SU-DHL-6 (cell line): ENCODE measurements at regions not wholly inside any gene's neighbourhood (a gene's known extent, or its start where the extent isn't known, plus 50 kb on each side); places are given as distances from the start of the nearest gene placed in this dataset.

Source experiments
- H2AFZ ChIP-seq: fragments of 200-600 bp; sonication (generic); 2 replicates; pipeline ENCODE4 v1.6.1; 2014; ENCODE audit warnings: low read depth, mild to moderate bottlenecking, moderate library complexity, mixed read lengths, antibody characterized with exemption, low read length; ENCODE audit not compliant: severe bottlenecking
- H3F3A ChIP-seq: fragments of 200-600 bp; shearing (Covaris generic); 2 replicates; pipeline ENCODE4 v1.6.0; 2016; ENCODE audit warnings: antibody characterized with exemption, mild to moderate bottlenecking; ENCODE audit not compliant: insufficient read depth
- H3K27ac ChIP-seq: fragments of 200-600 bp; sonication (generic); 2 replicates; pipeline ENCODE4 v1.5.1; 2016; ENCODE audit warnings: low read depth, mild to moderate bottlenecking, low read length, moderate library complexity, mixed read lengths
- H3K27me3 ChIP-seq: fragments of 200-600 bp; sonication (generic), shearing (Covaris generic); 2 replicates; pipeline ENCODE4 v1.6.0; 2014; ENCODE audit warnings: mild to moderate bottlenecking, low read length
- H3K36me3 ChIP-seq: fragments of 200-600 bp; sonication (generic); 2 replicates; pipeline ENCODE4 v1.6.1; 2014; ENCODE audit warnings: mild to moderate bottlenecking, low read length, mixed read lengths
- H3K4me2 ChIP-seq: fragments of 300-600, 200-600 bp; shearing (Covaris generic), sonication (generic); 2 replicates; pipeline ENCODE4 v1.6.0; 2014; ENCODE audit warnings: low read length, low read depth, mild to moderate bottlenecking; ENCODE audit not compliant: poor library complexity, severe bottlenecking
- H3K4me3 ChIP-seq: fragments of 200-600 bp; sonication (generic); 2 replicates; pipeline ENCODE4 v1.5.1; 2014; ENCODE audit warnings: antibody characterized with exemption, low read length, mild to moderate bottlenecking, mixed read lengths; ENCODE audit not compliant: insufficient read depth, poor library complexity, severe bottlenecking
- H3K79me2 ChIP-seq: fragments of 200-600 bp; sonication (generic); 2 replicates; pipeline ENCODE4 v1.6.1; 2014; ENCODE audit warnings: mild to moderate bottlenecking, low read length, moderate library complexity; ENCODE audit not compliant: insufficient read depth
- H3K9ac ChIP-seq: fragments of 200-600 bp; sonication (generic); 2 replicates; pipeline ENCODE4 v1.7.0; 2014; ENCODE audit warnings: mild to moderate bottlenecking, low read length
- H3K9me2 ChIP-seq: fragments of 200-600 bp; sonication (generic); replicated peaks from 2 replicates; pipeline ENCODE4 v1.6.1; 2014; ENCODE audit warnings: low read length; ENCODE audit not compliant: insufficient read depth
- H3K9me3 ChIP-seq: fragments of 200-600 bp; sonication (generic); 2 replicates; pipeline ENCODE4 v1.6.1; 2014; ENCODE audit warnings: low read length, mixed read lengths; ENCODE audit not compliant: insufficient read depth
- H4K20me1 ChIP-seq: fragments of 200-600 bp; sonication (generic); 2 replicates; pipeline ENCODE4 v1.6.1; 2014; ENCODE audit warnings: low read depth, mild to moderate bottlenecking, antibody characterized with exemption, low read length, moderate library complexity, mixed read lengths
- EZH2phosphoT487 ChIP-seq: fragments of 200-600 bp; sonication (generic), shearing (Covaris generic); conservative IDR thresholded peaks from 2 replicates; pipeline ENCODE4 v1.6.1; 2018; ENCODE audit warnings: mild to moderate bottlenecking, antibody characterized with exemption, low read length, moderate library complexity, mixed read lengths
- TF ChIP-seq, protein P1 (sequence below): fragments of 200-600 bp; sonication (generic); IDR thresholded peaks from one replicate; pipeline ENCODE4 v1.5.1; 2017; ENCODE audit warnings: antibody characterized with exemption, mild to moderate bottlenecking, low read length, moderate library complexity; ENCODE audit not compliant: insufficient read depth, poor library complexity, severe bottlenecking

DNA sequence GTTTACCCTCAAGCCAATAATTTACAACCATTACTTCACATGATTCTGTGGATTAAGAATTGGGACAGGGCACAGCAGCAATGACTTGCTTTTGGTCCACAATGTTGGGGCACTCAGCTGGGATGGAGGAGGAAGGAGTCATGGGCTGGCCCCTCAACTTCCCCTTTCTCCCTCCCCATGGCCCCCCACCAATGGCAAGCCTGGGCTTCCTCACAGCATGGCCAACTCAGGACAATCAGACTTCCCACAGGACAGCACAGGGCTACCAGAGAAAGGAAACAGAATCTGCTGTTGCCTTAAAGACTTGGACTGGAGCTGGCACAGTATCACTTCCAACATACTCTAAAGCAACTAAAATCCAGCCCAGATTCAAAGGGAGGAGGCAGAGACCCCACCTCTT lies 160.7 kb downstream of the PTPN20 start:
- H4K20me1 ChIP-seq = no peaks in the 10 kb centered on the region
- no peak overlapping the region for H3K9ac ChIP-seq
- H2AFZ ChIP-seq = no peak overlapping the region
- no peak overlapping the region for H3K4me3 ChIP-seq
- no peak overlapping the region for H3K4me2 ChIP-seq
- H3K79me2 ChIP-seq = no peaks in the 10 kb centered on the region
- H3F3A ChIP-seq = no peaks in the 10 kb centered on the region
- no peaks in the 10 kb centered on the region for H3K36me3 ChIP-seq
- no peaks in the 10 kb centered on the region for H3K9me3 ChIP-seq
- H3K9me2 ChIP-seq = no peaks in the 10 kb centered on the region
- no peaks in the 10 kb centered on the region for H3K27me3 ChIP-seq
- TF ChIP-seq, protein P1, sequence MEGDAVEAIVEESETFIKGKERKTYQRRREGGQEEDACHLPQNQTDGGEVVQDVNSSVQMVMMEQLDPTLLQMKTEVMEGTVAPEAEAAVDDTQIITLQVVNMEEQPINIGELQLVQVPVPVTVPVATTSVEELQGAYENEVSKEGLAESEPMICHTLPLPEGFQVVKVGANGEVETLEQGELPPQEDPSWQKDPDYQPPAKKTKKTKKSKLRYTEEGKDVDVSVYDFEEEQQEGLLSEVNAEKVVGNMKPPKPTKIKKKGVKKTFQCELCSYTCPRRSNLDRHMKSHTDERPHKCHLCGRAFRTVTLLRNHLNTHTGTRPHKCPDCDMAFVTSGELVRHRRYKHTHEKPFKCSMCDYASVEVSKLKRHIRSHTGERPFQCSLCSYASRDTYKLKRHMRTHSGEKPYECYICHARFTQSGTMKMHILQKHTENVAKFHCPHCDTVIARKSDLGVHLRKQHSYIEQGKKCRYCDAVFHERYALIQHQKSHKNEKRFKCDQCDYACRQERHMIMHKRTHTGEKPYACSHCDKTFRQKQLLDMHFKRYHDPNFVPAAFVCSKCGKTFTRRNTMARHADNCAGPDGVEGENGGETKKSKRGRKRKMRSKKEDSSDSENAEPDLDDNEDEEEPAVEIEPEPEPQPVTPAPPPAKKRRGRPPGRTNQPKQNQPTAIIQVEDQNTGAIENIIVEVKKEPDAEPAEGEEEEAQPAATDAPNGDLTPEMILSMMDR = no peak
- TF ChIP-seq EZH2phosphoT487 = no peak
- H3K27ac ChIP-seq = no peak overlapping the region

DNA sequence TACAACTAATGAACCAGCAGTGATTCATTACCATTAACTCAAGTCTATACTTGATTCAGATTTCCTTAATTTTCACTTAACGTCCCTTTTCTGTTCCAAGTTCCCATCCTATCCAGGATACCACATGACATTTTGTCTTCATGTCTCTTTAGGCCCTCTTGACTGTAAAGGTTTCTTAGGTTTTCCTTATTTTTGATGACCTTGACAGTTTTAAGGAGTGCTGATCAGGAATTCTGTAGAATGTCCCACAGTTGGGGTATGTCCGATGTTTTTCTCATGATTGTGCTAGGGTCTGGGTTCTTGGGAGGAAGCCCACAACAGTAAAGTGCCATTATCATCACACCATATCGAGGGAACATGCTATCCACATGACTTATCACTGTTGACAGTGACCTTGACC lies 162.7 kb downstream of the PTPN20 start:
- no peaks in the 10 kb centered on the region for H4K20me1 ChIP-seq
- TF ChIP-seq, protein P1 = no peak
- TF ChIP-seq EZH2phosphoT487 = no peak
- H3F3A ChIP-seq = no peaks in the 10 kb centered on the region
- H3K27me3 ChIP-seq = no peaks in the 10 kb centered on the region
- H3K9me2 ChIP-seq = no peaks in the 10 kb centered on the region
- no peaks in the 10 kb centered on the region for H3K79me2 ChIP-seq
- no peaks in the 10 kb centered on the region for H3K9me3 ChIP-seq
- no peaks in the 10 kb centered on the region for H3K36me3 ChIP-seq
- no peak overlapping the region for H3K4me2 ChIP-seq
- no peak overlapping the region for H2AFZ ChIP-seq
- H3K9ac ChIP-seq = no peak overlapping the region
- H3K27ac ChIP-seq = no peak overlapping the region
- no peak overlapping the region for H3K4me3 ChIP-seq

GRCh38 chr10:47076949-47077361 lies 165.7 kb downstream of the PTPN20 start:
- TF ChIP-seq EZH2phosphoT487 = no peak
- TF ChIP-seq, protein P1 = no peak
- no peaks in the 10 kb centered on the region for H3K36me3 ChIP-seq
- no peak overlapping the region for H3K27ac ChIP-seq
- H3K4me3 ChIP-seq = no peak overlapping the region
- no peaks in the 10 kb centered on the region for H3K27me3 ChIP-seq
- H3K9me3 ChIP-seq = no peaks in the 10 kb centered on the region
- H2AFZ ChIP-seq = no peak overlapping the region
- H3K9me2 ChIP-seq = no peaks in the 10 kb centered on the region
- no peaks in the 10 kb centered on the region for H3F3A ChIP-seq
- no peak overlapping the region for H3K9ac ChIP-seq
- no peaks in the 10 kb centered on the region for H4K20me1 ChIP-seq
- H3K4me2 ChIP-seq = no peak overlapping the region
- no peaks in the 10 kb centered on the region for H3K79me2 ChIP-seq

GRCh38 chr10:47077386-47077785 lies 166.2 kb downstream of the PTPN20 start:
- no peaks in the 10 kb centered on the region for H3K79me2 ChIP-seq
- no peaks in the 10 kb centered on the region for H3K27me3 ChIP-seq
- no peak overlapping the region for H3K9ac ChIP-seq
- H3K36me3 ChIP-seq = no peaks in the 10 kb centered on the region
- no peaks in the 10 kb centered on the region for H3K9me2 ChIP-seq
- H4K20me1 ChIP-seq = no peaks in the 10 kb centered on the region
- H3K9me3 ChIP-seq = no peaks in the 10 kb centered on the region
- TF ChIP-seq, protein P1 = no peak
- no peak for TF ChIP-seq EZH2phosphoT487
- H3F3A ChIP-seq = no peaks in the 10 kb centered on the region
- H3K4me3 ChIP-seq = no peak overlapping the region
- no peak overlapping the region for H3K4me2 ChIP-seq
- H3K27ac ChIP-seq = no peak overlapping the region
- H2AFZ ChIP-seq = no peak overlapping the region
